ENCODE measurements at regions not wholly inside any gene's neighbourhood (a gene's known extent, or its start where the extent isn't known, plus 50 kb on each side); places are given as distances from the start of the nearest gene placed in this dataset.

GRCh38 chr21:15260604-15261003, 195.8 kb upstream of the NRIP1 start:
- TF ChIP-seq PHB2 (IDR thresholded peaks at IDR 0.05; ENCODE audit: low read depth) (no peak), CHD2 (IDR thresholded peaks at IDR 0.05; ENCODE audit: low read depth, low read length) (no peak)
